ENCODE measurements at regions not wholly inside any gene's neighbourhood (a gene's known extent, or its start where the extent isn't known, plus 50 kb on each side); places are given as distances from the start of the nearest gene placed in this dataset.

DNA sequence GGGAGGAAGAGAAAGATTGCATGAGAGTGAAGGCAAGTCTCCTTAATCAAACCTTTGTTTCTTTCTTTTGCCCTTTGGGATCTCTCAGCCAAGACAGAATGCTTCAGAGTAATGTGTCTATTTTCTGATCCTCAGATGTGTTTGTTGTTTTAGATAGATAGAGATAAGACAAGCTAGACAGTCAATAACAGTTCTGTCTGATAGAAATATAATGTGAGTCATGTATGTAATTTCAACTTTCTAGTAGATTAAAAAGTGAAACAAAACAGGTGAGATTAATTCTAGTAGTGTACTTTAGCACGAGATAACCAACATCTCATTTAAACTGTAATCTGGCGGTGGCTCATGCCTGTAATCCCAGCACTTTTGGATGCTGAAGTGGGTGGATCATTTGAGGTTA is 159.2 kb downstream of the GATA3 start:
- in situ Hi-C loops (cut with HindIII; ENCODE audit: low pct_unique_long_range_greater_than_20kb, low sequenced_read_pairs), result no loop called here
- no peak for DNase-seq (ENCODE audit: low read depth)

GRCh38 chr10:8214587-8214986 is 160.1 kb downstream of the GATA3 start:
- no peak for DNase-seq (ENCODE audit: low read depth)
- in situ Hi-C loops (cut with HindIII; ENCODE audit: low pct_unique_long_range_greater_than_20kb, low sequenced_read_pairs), result no loop called here

DNA sequence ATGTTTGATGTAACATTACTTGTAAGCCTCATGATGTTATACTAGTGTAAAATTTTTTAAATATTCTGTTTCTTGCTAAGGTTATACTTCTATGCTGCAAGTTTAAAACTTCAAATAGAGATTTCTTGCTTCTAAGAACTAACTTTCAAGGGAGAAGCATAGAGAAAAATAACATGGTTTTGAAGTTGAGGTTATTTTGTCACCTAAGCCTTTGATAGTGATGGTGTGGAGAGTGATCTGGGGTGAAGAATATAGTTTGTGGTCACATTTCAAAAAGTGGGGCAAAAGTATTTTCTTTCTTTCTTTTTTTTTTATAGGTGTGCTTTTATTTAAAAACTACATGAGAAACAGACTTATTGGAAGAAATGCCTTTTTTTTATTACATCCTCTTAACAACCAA is 162.4 kb downstream of the GATA3 start:
- in situ Hi-C loops (cut with HindIII; ENCODE audit: low pct_unique_long_range_greater_than_20kb, low sequenced_read_pairs), result no loop called here
- no peak for DNase-seq (ENCODE audit: low read depth)

- in situ Hi-C loops (cut with HindIII; ENCODE audit: low pct_unique_long_range_greater_than_20kb, low sequenced_read_pairs), result no loop called here
These were observed 167.0 kb downstream of the GATA3 start for GRCh38 chr10:8221451-8221850.

DNA sequence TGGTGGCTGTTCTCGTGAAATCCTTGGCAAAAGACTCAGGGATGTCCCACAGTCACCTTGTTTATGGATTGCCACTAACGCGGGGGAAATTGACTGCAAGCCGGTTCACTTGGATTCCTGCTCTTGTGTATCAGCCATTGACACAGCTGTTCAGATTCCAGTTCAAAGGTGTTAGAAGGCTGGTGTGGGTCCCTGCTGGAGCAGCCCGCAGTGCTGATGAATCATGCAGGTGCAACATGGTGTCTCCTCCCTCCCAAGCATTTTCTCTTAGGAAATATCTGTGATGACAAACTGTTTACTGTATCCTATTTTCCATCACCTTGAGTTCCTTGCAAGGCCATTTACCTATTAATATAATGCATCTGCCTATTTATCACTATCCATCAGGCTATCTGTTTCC is 170.1 kb downstream of the GATA3 start:
- DNase-seq (ENCODE audit: low read depth), result no peak
- in situ Hi-C loops (cut with HindIII; ENCODE audit: low pct_unique_long_range_greater_than_20kb, low sequenced_read_pairs), result no loop called here

More at GRCh38 chr10:8221451-8221850, 167.0 kb downstream of the GATA3 start:
- no peak for DNase-seq (ENCODE audit: low read depth)

DNA sequence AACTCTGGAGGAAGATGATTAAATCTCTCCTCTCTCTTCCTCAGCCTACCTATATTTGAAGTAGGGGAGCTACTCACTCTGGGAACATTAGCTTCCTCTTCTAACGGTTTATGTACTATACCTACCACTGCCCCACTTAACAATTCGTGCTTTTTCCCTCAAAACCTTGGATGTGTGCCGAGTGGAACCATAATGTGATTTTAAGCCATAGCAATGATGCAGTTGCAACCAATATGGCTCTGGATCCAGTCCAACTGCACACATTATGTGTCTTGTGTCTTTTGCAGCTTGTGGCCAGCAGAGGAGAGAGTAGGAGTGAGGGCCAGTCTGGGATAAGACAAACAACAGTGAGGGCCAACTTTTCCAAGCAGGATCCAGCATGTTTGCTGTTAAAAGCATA is 170.7 kb downstream of the GATA3 start:
- no peak for DNase-seq (ENCODE audit: low read depth)
- in situ Hi-C loops (cut with HindIII; ENCODE audit: low pct_unique_long_range_greater_than_20kb, low sequenced_read_pairs), result no loop called here

GRCh38 chr10:8227246-8227645 is 172.8 kb downstream of the GATA3 start:
- no peak for DNase-seq (ENCODE audit: low read depth)
- in situ Hi-C loops (cut with HindIII; ENCODE audit: low pct_unique_long_range_greater_than_20kb, low sequenced_read_pairs), result no loop called here

- no peak for DNase-seq (ENCODE audit: low read depth)
- in situ Hi-C loops (cut with HindIII; ENCODE audit: low pct_unique_long_range_greater_than_20kb, low sequenced_read_pairs), result no loop called here
These were observed 174.7 kb downstream of the GATA3 start for GRCh38 chr10:8229153-8229552.

- in situ Hi-C loops (cut with HindIII; ENCODE audit: low pct_unique_long_range_greater_than_20kb, low sequenced_read_pairs), result no loop called here
- no peak for DNase-seq (ENCODE audit: low read depth)
These were observed 176.4 kb downstream of the GATA3 start for GRCh38 chr10:8230902-8231301.

DNA sequence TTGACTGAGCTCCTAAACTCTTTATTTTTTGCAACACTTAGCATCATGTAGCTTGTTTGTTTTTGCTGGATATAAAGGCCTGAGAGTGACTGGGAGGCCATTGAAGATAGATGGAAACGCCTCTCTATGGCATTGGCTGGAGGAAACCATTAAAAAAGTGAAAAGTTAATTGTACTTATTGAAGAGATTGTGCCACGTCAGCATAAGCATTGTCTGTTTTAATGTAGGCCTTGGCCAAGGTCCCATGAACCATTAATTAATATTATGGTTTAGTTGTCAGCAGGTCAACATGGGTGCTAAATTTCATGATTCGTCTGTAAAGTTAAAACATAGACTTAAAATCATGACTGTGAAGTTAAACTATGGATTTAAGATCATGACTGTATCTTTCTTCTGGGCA is 178.6 kb downstream of the GATA3 start:
- DNase-seq (ENCODE audit: low read depth), result no peak
- in situ Hi-C loops (cut with HindIII; ENCODE audit: low pct_unique_long_range_greater_than_20kb, low sequenced_read_pairs), result no loop called here

- in situ Hi-C loops (cut with HindIII; ENCODE audit: low pct_unique_long_range_greater_than_20kb, low sequenced_read_pairs), result no loop called here
- DNase-seq (ENCODE audit: low read depth), result no peak
These were observed 179.4 kb downstream of the GATA3 start for GRCh38 chr10:8233832-8234259.

DNA sequence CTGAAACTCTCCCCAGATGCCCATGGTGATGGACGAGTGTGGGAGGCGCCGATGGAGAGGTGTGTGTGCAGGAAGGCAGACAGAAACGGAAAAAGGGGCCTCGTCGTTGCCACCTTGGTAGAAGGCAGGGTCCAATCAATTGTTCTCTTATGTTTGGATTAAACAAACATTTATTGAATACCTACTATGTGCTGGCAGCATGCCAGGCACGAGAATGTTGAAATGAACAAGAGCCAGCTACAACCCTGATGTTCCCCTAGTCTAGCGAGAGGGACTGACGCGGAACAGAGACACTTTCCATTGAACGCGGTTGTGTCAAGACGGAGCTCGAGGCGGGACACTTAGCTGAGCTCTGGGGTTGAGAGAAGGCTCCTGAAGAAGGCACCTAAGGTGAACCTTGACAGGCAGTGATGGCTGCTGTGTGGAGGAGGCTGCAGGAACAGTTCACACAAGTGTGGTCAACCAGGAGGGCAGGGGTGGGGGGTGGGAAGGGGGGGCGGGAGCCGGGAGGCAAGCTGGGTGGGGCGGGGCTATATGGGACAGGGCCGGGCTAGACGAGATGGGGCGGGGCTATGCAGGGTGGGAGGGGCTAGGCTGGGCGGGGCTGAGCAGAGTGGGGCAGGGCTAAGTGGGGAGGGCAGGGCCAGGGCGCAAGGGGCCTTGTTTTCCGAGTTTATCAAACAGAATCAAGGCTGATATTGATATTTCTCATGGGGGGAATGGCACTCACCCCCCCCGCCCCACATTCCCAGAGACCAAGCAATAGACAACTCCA is 181.0 kb downstream of the GATA3 start:
- in situ Hi-C loops (cut with HindIII; ENCODE audit: low pct_unique_long_range_greater_than_20kb, low sequenced_read_pairs), result no loop called here
- DNase-seq (ENCODE audit: low read depth), result no peak

DNA sequence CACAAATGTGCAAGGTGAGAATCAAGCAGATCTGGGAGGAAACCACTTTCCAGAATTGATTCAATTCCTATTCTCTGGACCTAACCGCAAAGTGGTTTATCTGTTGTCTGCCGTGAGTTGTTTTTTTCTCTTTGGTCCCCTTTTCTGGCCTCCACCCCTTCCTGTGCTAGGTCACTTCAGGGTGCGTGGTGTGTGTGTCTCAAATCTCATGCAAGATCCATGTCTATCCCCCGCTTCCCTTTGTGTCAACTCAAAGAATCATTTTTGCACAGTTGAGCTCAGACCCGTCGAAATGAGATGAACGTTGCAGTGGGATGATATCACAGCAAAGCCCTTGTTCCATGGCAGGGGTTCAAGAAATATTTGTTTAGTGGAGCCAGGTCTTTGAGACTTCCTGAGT is 184.5 kb downstream of the GATA3 start:
- no peak for DNase-seq (ENCODE audit: low read depth)
- in situ Hi-C loops (cut with HindIII; ENCODE audit: low pct_unique_long_range_greater_than_20kb, low sequenced_read_pairs), result no loop called here

DNA sequence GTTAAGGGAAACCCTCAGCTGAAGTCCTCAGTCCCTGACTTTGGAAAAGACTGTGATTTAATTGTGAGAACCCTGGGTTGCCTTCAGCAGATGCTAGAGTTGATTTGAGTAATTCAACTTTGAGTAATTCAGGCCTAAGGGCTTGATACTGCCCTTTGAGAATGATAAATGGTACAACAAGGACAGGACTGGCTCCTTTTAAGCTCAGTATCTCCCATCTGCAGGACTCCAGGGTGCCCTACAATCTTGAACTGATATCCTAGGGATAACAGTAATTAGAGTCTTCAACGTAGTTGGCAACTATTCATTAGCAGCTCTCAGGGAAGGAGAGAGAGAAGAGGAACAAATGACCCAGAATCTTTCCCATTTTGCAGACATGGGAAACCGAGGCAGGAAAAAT is 186.4 kb downstream of the GATA3 start:
- DNase-seq (ENCODE audit: low read depth), result no peak
- in situ Hi-C loops (cut with HindIII; ENCODE audit: low pct_unique_long_range_greater_than_20kb, low sequenced_read_pairs), result no loop called here

- no peak for DNase-seq (ENCODE audit: low read depth)
- in situ Hi-C loops (cut with HindIII; ENCODE audit: low pct_unique_long_range_greater_than_20kb, low sequenced_read_pairs), result no loop called here
These were observed 187.9 kb downstream of the GATA3 start for GRCh38 chr10:8242295-8242872.

- no peak for DNase-seq (ENCODE audit: low read depth)
- in situ Hi-C loops (cut with HindIII; ENCODE audit: low pct_unique_long_range_greater_than_20kb, low sequenced_read_pairs), result no loop called here
These were observed 190.8 kb downstream of the GATA3 start for GRCh38 chr10:8245131-8245813.

GRCh38 chr10:8245814-8246142 is 191.3 kb downstream of the GATA3 start:
- in situ Hi-C loops (cut with HindIII; ENCODE audit: low pct_unique_long_range_greater_than_20kb, low sequenced_read_pairs), result no loop called here
- DNase-seq (ENCODE audit: low read depth), result no peak

DNA sequence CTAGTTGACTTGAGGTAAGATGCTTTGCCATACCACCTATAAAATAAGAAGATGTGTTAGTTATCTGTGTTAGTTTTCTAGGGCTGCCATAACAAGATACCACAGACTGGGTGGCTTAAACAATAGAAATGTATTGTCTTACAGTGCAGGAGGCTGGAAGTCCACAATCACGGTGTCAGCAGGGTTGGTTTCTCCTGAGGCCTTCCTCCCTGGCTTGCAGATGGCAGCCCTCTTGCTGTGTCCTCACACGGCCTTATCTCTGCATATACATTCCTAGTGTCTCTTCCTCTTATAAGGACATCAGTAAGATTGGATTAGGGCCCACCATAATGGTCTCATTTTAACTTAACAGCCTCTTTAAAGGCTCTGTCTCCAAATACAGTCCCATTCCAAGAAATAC is 192.1 kb downstream of the GATA3 start:
- DNase-seq (ENCODE audit: low read depth), result no peak
- in situ Hi-C loops (cut with HindIII; ENCODE audit: low pct_unique_long_range_greater_than_20kb, low sequenced_read_pairs), result no loop called here

DNA sequence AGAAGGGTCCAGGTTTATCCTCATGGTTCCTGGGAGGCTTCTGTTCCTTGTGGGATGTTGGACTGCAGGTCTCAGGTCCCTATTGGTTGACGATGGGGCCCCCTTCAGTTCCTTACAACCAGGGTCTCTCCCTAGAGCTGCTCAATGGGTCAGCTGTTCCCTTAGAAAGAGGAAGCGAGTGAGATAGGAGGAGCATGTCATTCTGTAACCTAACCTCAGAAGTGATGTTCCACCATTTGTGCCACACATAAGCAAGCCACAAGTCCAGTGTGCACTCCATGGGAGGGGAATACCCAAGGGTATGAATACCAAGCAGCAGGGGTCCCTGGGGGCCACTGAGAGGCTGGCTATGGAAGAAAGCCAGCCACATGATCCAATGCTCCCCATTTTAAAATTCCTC is 192.7 kb downstream of the GATA3 start:
- no peak for DNase-seq (ENCODE audit: low read depth)
- in situ Hi-C loops (cut with HindIII; ENCODE audit: low pct_unique_long_range_greater_than_20kb, low sequenced_read_pairs), result no loop called here

DNA sequence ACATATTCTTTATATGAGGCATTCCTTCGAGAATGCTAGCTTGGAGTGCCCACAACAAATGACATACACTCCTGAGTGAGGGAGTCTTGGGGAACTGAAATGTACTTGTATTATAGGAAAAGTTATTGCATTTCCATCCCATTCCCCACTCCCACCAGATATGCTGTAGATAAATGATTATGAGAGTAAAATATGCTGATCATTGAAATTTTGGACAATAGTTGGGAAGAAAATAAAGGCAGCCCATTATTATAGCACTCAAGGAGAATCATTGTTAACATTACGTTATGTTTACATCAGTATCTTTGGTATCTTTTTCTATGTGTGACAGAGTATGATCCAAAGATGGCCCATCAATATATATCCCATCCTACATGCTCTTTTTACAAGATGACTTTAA is 194.4 kb downstream of the GATA3 start:
- in situ Hi-C loops (cut with HindIII; ENCODE audit: low pct_unique_long_range_greater_than_20kb, low sequenced_read_pairs), result no loop called here
- DNase-seq (ENCODE audit: low read depth), result no peak

All from Caki2 (cell line).